ENCODE measurements at regions not wholly inside any gene's neighbourhood (a gene's known extent, or its start where the extent isn't known, plus 50 kb on each side); places are given as distances from the start of the nearest gene placed in this dataset.

DNA sequence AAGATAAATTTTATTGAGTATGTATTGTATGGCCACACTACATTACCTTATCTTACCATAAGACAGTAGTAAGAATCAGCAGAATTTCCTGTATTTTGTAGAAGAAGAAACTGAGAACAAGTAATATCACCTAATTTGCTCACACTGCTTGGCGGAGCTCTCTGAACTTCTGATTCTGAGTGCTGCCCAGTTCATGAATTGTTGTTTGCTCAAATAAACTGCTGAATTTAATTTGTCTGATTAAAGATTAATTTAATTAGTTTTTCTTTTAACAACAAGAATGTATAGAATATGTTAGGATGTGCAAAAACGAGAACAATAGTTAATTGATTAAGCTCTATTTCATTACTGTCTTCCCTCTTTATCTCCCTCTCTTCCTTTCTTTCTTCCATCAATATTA, 100.1 kb upstream of the ERBB4 start:
- DNase-seq (ENCODE audit: extremely low read depth, low read depth, low spot score) = no peak

DNA sequence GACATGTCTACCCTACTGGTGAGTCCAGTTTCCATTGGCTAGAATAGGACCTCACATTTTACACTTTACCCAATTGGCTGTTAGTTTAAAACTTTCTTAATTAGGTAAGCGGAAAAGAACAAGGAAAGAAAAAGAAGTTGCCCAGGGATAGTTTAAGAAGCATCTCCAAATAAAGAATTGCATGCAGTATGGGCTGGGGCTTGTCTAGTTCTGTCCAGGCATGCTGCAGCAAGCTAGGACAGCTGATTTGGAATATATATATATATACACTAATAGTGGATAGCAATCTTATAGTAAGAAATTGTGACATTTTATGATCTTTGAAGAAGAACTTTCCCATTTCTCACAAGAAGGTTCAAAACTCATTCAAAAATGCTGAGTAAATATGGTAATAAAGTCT, 90.0 kb upstream of the ERBB4 start:
- no peak for DNase-seq (ENCODE audit: extremely low read depth, low read depth, low spot score)

DNA sequence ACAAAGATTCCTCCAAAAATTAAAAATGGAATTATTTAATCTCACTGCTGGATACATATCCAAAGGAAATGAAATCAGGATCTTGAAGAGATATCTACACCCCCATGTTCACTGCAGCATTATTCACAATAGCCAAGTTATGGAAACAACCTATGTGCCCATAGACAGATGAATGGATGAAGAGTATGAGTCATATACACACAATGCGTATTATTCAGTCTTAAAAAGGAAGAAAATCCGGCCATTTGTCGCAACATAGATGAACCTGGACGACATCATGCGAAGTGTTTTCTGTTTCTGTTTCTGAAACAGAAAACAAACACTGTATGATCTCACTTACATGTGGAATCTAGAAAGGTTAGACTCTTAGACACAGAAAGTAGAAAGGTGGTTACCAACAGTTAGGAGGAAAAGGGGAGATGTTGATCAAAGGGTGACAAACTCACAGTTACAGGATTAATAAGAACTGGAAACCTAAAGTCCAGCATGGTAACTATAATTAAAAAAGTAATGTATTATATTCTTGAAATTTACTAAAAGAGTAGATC, 87.8 kb upstream of the ERBB4 start:
- no peak for DNase-seq (ENCODE audit: extremely low read depth, low read depth, low spot score)

DNA sequence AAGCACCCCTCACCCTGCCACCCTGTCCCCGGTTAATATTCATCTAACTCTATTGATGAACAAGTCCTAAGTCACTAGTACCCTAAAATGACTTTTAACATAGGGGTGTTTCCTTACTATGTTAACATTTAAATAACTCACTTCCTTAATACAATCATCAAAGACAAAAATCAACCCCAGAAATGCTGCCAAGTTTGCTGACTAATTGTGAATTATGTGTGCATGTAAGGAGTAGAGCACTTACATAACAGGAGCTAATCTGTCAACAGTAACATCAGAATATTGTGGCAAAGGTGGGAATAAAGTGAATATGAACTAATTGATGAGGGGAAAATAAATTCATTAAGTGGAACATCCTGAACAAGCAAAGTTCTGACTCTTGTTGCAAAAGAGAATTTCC, 81.4 kb upstream of the ERBB4 start:
- DNase-seq (ENCODE audit: extremely low read depth, low read depth, low spot score) = no peak

DNA sequence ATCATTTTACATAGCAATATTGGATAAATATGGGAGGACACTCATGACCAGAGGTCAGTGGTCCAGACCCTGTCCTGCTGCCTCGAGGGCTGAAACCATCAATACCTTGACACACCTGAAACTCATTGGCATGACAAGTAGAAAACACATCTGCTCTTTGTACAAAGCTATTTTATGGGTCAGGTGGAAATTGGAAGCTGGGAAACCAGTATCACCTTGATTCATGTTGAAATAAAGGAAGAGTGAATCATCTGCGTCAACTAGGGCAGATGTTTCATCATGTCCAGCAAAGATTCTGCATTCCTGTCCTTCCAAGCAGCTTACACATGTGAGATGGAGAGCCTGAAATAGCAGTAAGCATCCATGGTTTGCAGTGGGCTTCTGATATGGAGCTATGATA, 80.0 kb upstream of the ERBB4 start:
- DNase-seq (ENCODE audit: extremely low read depth, low read depth, low spot score) = no peak

DNA sequence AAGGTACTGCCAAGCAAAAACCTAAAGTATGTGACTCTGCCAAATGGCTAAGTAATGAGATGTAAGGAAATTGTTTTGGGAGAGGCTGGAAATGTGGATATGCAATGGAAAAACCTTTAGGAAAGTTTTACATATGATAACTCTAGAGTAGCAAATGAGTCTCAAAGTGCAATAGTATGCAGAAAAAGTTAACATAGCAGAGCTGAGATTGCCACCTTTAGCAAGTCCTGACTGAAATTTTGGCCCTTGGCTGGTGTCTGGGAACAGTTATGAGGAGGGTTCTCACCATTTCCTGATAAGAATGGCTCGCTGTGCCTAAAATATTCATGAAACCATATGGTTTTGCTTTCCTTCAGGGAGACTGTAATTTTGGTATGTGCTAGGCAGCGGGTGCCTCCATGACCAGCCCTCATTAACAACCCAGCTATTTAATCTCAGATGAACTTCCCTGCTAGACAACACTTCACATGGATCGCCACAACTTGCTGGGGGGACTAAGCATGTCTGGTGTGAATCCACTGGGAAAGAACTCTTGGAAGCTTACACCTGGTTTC, 72.3 kb upstream of the ERBB4 start:
- DNase-seq (ENCODE audit: extremely low read depth, low read depth, low spot score) = no peak

DNA sequence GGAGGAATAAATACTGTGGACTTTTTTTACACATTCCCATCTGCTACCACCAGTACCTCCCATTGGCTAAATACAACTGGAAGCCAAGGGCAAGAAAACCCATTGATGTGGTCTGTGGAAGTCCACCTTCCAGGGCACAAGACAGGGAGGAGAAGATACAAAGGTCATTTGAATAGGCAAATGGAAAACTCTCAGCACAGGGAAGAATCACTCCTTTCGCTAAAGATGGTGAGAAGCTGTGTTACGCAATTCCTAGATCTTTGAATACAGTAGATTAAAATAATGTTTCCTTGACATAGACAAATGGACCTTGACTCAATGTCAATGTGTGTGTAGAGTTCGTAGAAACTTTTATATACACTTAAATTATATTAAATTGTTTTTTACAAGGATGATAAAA, 70.9 kb upstream of the ERBB4 start:
- no peak for DNase-seq (ENCODE audit: extremely low read depth, low read depth, low spot score)

DNA sequence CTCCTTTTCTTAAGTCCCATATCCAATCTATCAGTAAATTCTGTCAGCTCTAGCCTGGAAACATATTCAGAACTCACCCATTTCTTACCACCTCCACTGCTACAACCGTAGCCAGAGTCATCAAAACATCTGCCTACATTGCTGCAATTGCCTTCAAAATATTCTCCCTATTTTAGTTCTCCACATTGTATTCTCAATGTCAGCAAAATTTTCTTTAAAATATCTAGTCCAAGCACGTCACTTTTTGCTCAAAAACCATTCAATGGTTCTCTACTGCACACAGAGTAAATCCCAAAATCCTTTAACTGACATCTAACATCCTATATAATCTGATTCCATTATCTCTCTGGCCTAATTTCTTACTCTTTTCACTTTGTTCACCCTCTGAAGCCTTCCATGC, 68.5 kb upstream of the ERBB4 start:
- DNase-seq (ENCODE audit: extremely low read depth, low read depth, low spot score) = no peak

DNA sequence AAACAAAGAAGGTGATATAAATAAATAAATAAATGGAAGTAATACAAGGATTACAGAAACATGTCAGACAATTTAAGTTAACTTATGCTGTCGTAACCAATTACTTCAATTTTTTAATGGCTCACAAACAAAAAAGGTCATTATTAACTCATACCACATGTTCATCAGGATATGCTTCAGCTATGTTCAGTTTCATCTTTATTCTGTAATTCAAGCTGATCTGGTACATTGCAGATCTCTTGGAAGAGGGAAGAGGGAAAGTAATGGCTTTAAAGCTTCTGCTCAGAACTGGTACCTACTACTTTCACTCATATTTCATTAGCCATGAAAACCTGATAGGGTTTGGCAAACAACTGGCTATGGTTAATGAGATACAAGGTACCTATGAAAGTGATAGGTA, 67.6 kb upstream of the ERBB4 start:
- DNase-seq (ENCODE audit: extremely low read depth, low read depth, low spot score) = no peak

DNA sequence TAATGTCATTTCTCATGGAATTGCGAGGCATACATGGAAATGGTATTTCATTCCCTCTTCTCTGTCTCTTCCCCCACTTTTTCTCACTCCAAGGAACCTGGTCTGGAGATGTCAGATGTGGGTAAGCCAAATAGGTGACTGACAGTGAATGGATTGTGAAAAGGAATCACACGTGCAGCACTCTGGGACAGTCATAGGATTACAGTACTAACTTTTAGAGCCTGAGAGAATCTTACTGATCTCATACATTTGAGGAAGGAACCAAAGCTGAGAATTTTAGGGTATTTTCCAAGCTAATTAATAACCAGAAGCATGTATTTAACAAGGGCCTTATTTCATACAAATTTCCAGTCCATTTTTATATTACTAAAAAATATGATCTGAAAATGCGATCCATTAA, 58.1 kb upstream of the ERBB4 start:
- no peak for DNase-seq (ENCODE audit: extremely low read depth, low read depth, low spot score)

DNA sequence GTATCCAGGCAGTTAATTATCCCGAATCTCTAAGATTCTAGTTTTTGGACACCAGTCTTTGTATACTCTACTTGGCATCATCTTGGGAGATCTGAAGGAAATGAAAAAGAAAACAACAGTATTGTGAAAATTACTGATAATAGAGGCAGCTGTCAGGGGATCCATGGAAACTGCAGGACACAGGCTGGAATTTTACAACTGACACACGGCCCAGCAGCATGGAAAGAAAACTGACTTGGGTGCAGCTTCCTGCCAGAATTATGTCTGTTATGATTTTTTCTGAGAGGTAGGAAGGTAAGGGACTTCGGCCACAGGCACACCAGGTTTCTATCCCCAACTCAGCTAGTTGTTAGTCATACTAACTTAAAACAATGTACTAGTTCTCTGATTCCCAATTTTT, 57.7 kb upstream of the ERBB4 start:
- DNase-seq (ENCODE audit: extremely low read depth, low read depth, low spot score) = no peak

DNA sequence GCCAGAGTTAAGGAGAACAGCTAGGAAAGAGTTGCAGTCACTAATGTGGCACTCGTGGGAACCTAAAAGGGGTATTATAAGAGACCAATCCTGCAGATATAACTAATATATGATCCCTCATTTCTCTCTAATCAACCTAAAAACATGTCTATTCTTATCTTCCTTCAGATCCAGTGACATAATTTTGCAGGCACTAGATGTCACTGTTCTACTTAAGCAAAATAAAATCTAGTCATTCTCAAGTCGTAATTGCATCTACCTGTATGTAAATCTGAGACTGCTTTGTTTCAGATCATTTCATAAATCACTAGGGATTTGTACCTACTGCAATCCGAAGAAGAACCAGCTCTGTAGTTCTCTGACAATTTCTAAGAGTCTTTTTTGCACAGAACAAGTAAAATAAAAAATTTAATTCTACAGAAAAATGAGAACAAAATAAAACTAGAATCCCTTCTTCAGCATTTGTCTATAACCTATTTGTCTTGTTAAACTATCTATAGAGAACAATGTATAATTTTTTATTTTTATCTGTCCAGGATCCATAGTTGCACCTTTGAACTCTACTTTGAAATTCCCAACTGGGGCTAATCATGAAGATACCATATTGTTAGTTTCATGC, 56.5 kb upstream of the ERBB4 start:
- no peak for DNase-seq (ENCODE audit: extremely low read depth, low read depth, low spot score)

DNA sequence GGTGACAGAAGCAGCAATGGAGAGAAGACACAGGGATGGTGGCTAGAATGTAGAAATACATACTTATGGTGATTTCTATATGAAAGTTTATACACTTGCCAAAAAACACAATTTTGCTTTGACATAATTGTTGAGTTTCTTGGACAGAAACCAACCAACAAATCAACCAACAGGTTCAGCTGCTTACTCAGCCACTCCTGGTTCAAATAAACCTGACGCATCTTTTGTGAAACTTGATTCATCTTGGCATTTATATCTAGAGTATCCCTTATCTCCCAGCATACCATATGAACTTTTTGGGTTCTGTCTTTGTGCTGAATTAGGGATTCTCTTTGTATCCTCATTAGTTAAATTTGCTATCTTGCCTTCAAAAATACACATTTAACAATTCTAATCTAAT, 54.1 kb upstream of the ERBB4 start:
- no peak for DNase-seq (ENCODE audit: extremely low read depth, low read depth, low spot score)
